Upper lobe of left lung (tissue), 4 donors: ENCODE measurements at regions not wholly inside any gene's neighbourhood (a gene's known extent, or its start where the extent isn't known, plus 50 kb on each side); places are given as distances from the start of the nearest gene placed in this dataset.

Source experiments
- EP300 ChIP-seq, 4 donors: sonication (generic); formaldehyde crosslinking; IDR thresholded peaks; one replicate each; pipeline ENCODE4 v1.5.1; 2017; ENCODE audit warnings: antibody characterized with exemption in 4 of 4, control low read depth in 2 of 4
- POLR2A ChIP-seq, 4 donors: fragments of 450-650 bp; IDR thresholded peaks; one replicate each; pipeline ENCODE4 v1.5.1; 2016 to 2017; ENCODE audit warnings: antibody characterized with exemption in 4 of 4, mild to moderate bottlenecking in 2 of 4
- POLR2AphosphoS5 ChIP-seq, 2 donors: sonication (generic); formaldehyde crosslinking; IDR thresholded peaks; one replicate each; pipeline ENCODE4 v1.5.1; 2017; ENCODE audit warnings: antibody characterized with exemption in 2 of 2
- TF ChIP-seq, protein P1 (sequence below), 6 experiments: fragments of 450-650 bp in 4 of 6; fragments of 200-600 bp in 2 of 6; sonication (generic) in 2 of 6; IDR thresholded peaks; one replicate each; pipeline ENCODE4 v1.5.1; 2016 to 2019; ENCODE audit warnings: antibody characterized with exemption in 6 of 6

DNA sequence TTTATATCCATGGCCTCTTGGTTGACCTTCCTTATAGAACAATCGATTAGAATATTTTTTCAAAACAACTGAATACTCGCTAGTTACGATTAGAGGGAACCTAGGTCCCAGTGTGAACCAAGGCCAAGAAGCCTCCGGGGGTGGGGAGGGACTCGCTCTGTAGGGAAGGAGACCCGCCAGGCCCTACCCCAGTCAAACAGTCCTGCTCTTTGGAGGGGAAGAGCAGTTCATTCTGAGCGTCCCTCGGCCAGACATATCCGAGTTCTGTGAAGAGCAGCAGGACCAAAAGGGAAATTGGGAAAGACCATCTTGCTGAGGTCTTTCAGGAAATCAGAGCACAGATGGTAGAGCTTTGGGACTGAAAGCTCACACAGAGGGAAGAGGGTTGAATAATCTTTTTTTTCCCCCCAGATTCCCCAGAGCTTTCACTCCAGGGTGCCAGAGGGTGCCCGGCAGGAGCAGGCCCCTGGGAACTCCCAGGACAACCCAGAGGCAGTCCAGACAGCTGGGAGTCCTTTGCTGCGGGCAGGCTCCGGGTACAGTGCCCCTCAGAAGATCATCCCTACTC is 137.2 kb upstream of the HES1 start:
- TF ChIP-seq, protein P1, sequence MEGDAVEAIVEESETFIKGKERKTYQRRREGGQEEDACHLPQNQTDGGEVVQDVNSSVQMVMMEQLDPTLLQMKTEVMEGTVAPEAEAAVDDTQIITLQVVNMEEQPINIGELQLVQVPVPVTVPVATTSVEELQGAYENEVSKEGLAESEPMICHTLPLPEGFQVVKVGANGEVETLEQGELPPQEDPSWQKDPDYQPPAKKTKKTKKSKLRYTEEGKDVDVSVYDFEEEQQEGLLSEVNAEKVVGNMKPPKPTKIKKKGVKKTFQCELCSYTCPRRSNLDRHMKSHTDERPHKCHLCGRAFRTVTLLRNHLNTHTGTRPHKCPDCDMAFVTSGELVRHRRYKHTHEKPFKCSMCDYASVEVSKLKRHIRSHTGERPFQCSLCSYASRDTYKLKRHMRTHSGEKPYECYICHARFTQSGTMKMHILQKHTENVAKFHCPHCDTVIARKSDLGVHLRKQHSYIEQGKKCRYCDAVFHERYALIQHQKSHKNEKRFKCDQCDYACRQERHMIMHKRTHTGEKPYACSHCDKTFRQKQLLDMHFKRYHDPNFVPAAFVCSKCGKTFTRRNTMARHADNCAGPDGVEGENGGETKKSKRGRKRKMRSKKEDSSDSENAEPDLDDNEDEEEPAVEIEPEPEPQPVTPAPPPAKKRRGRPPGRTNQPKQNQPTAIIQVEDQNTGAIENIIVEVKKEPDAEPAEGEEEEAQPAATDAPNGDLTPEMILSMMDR (IDR thresholded peaks at IDR 0.05) = no peak
- TF ChIP-seq POLR2AphosphoS5 (IDR thresholded peaks at IDR 0.05) = no peak
- no peak for TF ChIP-seq POLR2A (IDR thresholded peaks at IDR 0.05)
- TF ChIP-seq EP300 (IDR thresholded peaks at IDR 0.05) = no peak
